ENCODE measurements at regions not wholly inside any gene's neighbourhood (a gene's known extent, or its start where the extent isn't known, plus 50 kb on each side); places are given as distances from the start of the nearest gene placed in this dataset.

GRCh38 chr1:83805921-83806320 is 193.0 kb downstream of the TTLL7 start:
- no peaks in the 10 kb centered on the region for H3K79me2 ChIP-seq
- no peak for TF ChIP-seq CTCF (IDR thresholded peaks at IDR 0.05)
- H3K36me3 ChIP-seq (ENCODE audit: control insufficient read depth, insufficient read depth, low read length) = no peaks in the 10 kb centered on the region
- H2AFZ ChIP-seq = no peak overlapping the region
- H3K4me1 ChIP-seq = no peaks in the 10 kb centered on the region
- H3K9me3 ChIP-seq (ENCODE audit: control insufficient read depth, low read length) = no peaks in the 10 kb centered on the region
- H3K9ac ChIP-seq = no peak overlapping the region
- H3K27me3 ChIP-seq (ENCODE audit: control insufficient read depth, insufficient read depth, low read length) = no peaks in the 10 kb centered on the region
- H3K27ac ChIP-seq = no peak overlapping the region
- no peak overlapping the region for H3K4me2 ChIP-seq (ENCODE audit: low read length)
- H3K4me3 ChIP-seq (ENCODE audit: low read depth, low read length) = no peak overlapping the region

GRCh38 chr1:83802460-83803152 is 196.3 kb downstream of the TTLL7 start:
- Histone ChIP-seq H3K4me2 (ENCODE audit: low read length) (no peak overlapping the region), H3K79me2 (no peaks in the 10 kb centered on the region), H3K4me3 (ENCODE audit: low read depth, low read length) (no peak overlapping the region), H3K4me1 (no peaks in the 10 kb centered on the region), H3K27ac (no peak overlapping the region), H2AFZ (no peak overlapping the region), H3K9ac (no peak overlapping the region), H3K9me3 (ENCODE audit: control insufficient read depth, low read length) (no peaks in the 10 kb centered on the region), H3K27me3 (ENCODE audit: control insufficient read depth, insufficient read depth, low read length) (no peaks in the 10 kb centered on the region), H3K36me3 (ENCODE audit: control insufficient read depth, insufficient read depth, low read length) (no peaks in the 10 kb centered on the region)
- no peak for TF ChIP-seq CTCF (IDR thresholded peaks at IDR 0.05)

GRCh38 chr1:83802023-83802422 is 196.9 kb downstream of the TTLL7 start:
- no peak overlapping the region for H2AFZ ChIP-seq
- no peak overlapping the region for H3K9ac ChIP-seq
- H3K4me1 ChIP-seq = no peaks in the 10 kb centered on the region
- H3K79me2 ChIP-seq = no peaks in the 10 kb centered on the region
- no peaks in the 10 kb centered on the region for H3K27me3 ChIP-seq (ENCODE audit: control insufficient read depth, insufficient read depth, low read length)
- H3K9me3 ChIP-seq (ENCODE audit: control insufficient read depth, low read length) = no peaks in the 10 kb centered on the region
- no peak for TF ChIP-seq CTCF (IDR thresholded peaks at IDR 0.05)
- no peaks in the 10 kb centered on the region for H3K36me3 ChIP-seq (ENCODE audit: control insufficient read depth, insufficient read depth, low read length)
- H3K4me2 ChIP-seq (ENCODE audit: low read length) = no peak overlapping the region
- no peak overlapping the region for H3K27ac ChIP-seq
- no peak overlapping the region for H3K4me3 ChIP-seq (ENCODE audit: low read depth, low read length)

GRCh38 chr1:83800066-83800465 is 198.9 kb downstream of the TTLL7 start:
- H3K27me3 ChIP-seq (ENCODE audit: control insufficient read depth, insufficient read depth, low read length) = no peaks in the 10 kb centered on the region
- TF ChIP-seq CTCF (IDR thresholded peaks at IDR 0.05) = no peak
- H3K4me3 ChIP-seq (ENCODE audit: low read depth, low read length) = no peak overlapping the region

GRCh38 chr1:83799594-83799993 is 199.3 kb downstream of the TTLL7 start:
- no peaks in the 10 kb centered on the region for H3K27me3 ChIP-seq (ENCODE audit: control insufficient read depth, insufficient read depth, low read length)
- H3K79me2 ChIP-seq = no peaks in the 10 kb centered on the region
- H3K4me2 ChIP-seq (ENCODE audit: low read length) = no peak overlapping the region
- no peak overlapping the region for H2AFZ ChIP-seq
- no peak for TF ChIP-seq CTCF (IDR thresholded peaks at IDR 0.05)
- no peak overlapping the region for H3K4me3 ChIP-seq (ENCODE audit: low read depth, low read length)
- H3K9me3 ChIP-seq (ENCODE audit: control insufficient read depth, low read length) = no peaks in the 10 kb centered on the region
- no peaks in the 10 kb centered on the region for H3K4me1 ChIP-seq
- no peak overlapping the region for H3K27ac ChIP-seq
- no peaks in the 10 kb centered on the region for H3K36me3 ChIP-seq (ENCODE audit: control insufficient read depth, insufficient read depth, low read length)
- H3K9ac ChIP-seq = no peak overlapping the region

More at GRCh38 chr1:83800066-83800465, 198.9 kb downstream of the TTLL7 start:
- Histone ChIP-seq H3K4me1 (no peaks in the 10 kb centered on the region), H3K9ac (no peak overlapping the region), H2AFZ (no peak overlapping the region), H3K9me3 (ENCODE audit: control insufficient read depth, low read length) (no peaks in the 10 kb centered on the region), H3K79me2 (no peaks in the 10 kb centered on the region), H3K36me3 (ENCODE audit: control insufficient read depth, insufficient read depth, low read length) (no peaks in the 10 kb centered on the region), H3K4me2 (ENCODE audit: low read length) (no peak overlapping the region), H3K27ac (no peak overlapping the region)

Data from parathyroid adenoma (tissue), 2 donors.